Neural cell (in vitro differentiated cells): ENCODE measurements at regions not wholly inside any gene's neighbourhood (a gene's known extent, or its start where the extent isn't known, plus 50 kb on each side); places are given as distances from the start of the nearest gene placed in this dataset.

ENCODE experiments used
- H2AFZ ChIP-seq: fragments of 200-600, 300-800 bp; sonication (generic), shearing (Covaris generic); 2 replicates; pipeline ENCODE4 v1.6.0; 2014; ENCODE audit warnings: low read depth, mild to moderate bottlenecking, antibody characterized with exemption, low read length, moderate library complexity
- H3F3A ChIP-seq: fragments of 200-600 bp; shearing (Covaris generic); 2 replicates; pipeline ENCODE4 v1.6.1; 2016; ENCODE audit warnings: mild to moderate bottlenecking, moderate library complexity, mixed read lengths, antibody characterized with exemption, low read length; ENCODE audit not compliant: insufficient read depth, poor library complexity, severe bottlenecking
- H3K27ac ChIP-seq: fragments of 200-600, 300-800 bp; sonication (generic), shearing (Covaris generic); 2 replicates; pipeline ENCODE4 v1.5.1; 2014; ENCODE audit warnings: mild to moderate bottlenecking, low read length, moderate library complexity
- H3K27me3 ChIP-seq: fragments of 300-800, 200-600 bp; sonication (generic), shearing (Covaris generic); 2 replicates; pipeline ENCODE4 v1.6.0; 2014; ENCODE audit warnings: mild to moderate bottlenecking, low read depth, low read length, moderate library complexity; ENCODE audit not compliant: insufficient read depth
- H3K36me3 ChIP-seq: fragments of 300-800, 200-600 bp; sonication (generic), shearing (Covaris generic); 2 replicates; pipeline ENCODE4 v1.5.1; 2014; ENCODE audit warnings: mild to moderate bottlenecking, antibody characterized with exemption, low read length, moderate library complexity; ENCODE audit not compliant: insufficient read depth
- H3K4me2 ChIP-seq: fragments of 300-800, 200-600 bp; sonication (generic), shearing (Covaris generic); 2 replicates; pipeline ENCODE4 v1.6.0; 2014; ENCODE audit warnings: mild to moderate bottlenecking, low read length
- H3K4me3 ChIP-seq: fragments of 300-800, 200-600 bp; sonication (generic), shearing (Covaris generic); 2 replicates; pipeline ENCODE4 v1.5.1; 2014; ENCODE audit warnings: mild to moderate bottlenecking, low read length, moderate library complexity
- H3K79me2 ChIP-seq: fragments of 200-600 bp; shearing (Covaris generic); replicated peaks from 2 replicates; pipeline ENCODE4 v1.6.0; 2014; ENCODE audit warnings: mild to moderate bottlenecking, low read length, moderate library complexity; ENCODE audit not compliant: insufficient read depth
- H3K9ac ChIP-seq: fragments of 300-800, 200-600 bp; sonication (generic), shearing (Covaris generic); 2 replicates; pipeline ENCODE4 v1.6.1; 2016; ENCODE audit warnings: mild to moderate bottlenecking, low read length, mixed read lengths
- H3K9me2 ChIP-seq: fragments of 200-600 bp; shearing (Covaris generic); 2 replicates; pipeline ENCODE4 v1.6.1; 2016; ENCODE audit warnings: mild to moderate bottlenecking, low read length, mixed read lengths; ENCODE audit not compliant: insufficient read depth
- H3K9me3 ChIP-seq: fragments of 200-600, 300-800 bp; sonication (generic), shearing (Covaris generic); 2 replicates; pipeline ENCODE4 v1.6.1; 2016; ENCODE audit warnings: mild to moderate bottlenecking, mixed run types, low read length, moderate library complexity, mixed read lengths
- H4K20me1 ChIP-seq: fragments of 200-600 bp; shearing (Covaris generic); 2 replicates; pipeline ENCODE4 v1.6.1; 2016; ENCODE audit warnings: mild to moderate bottlenecking, mixed run types; ENCODE audit not compliant: insufficient read depth
- CTCF ChIP-seq: fragments of 450-650 bp; IDR thresholded peaks from 2 replicates; pipeline ENCODE4 v1.5.1; 2014; ENCODE audit warnings: antibody characterized with exemption, mild to moderate bottlenecking, moderate library complexity; ENCODE audit not compliant: poor library complexity, severe bottlenecking
- EP300 ChIP-seq: fragments of 450-650 bp; conservative IDR thresholded peaks from 2 replicates; pipeline ENCODE4 v1.6.1; 2014; ENCODE audit warnings: antibody characterized with exemption, mild to moderate bottlenecking, moderate library complexity; ENCODE audit not compliant: poor library complexity, severe bottlenecking
- EZH2 ChIP-seq: fragments of 200-600, 300-800 bp; shearing (Covaris generic), sonication (generic); IDR thresholded peaks from 2 replicates; pipeline ENCODE4 v1.6.1; 2014; ENCODE audit warnings: antibody characterized with exemption, low read length, borderline replicate concordance, mild to moderate bottlenecking; ENCODE audit not compliant: insufficient read depth, poor library complexity, severe bottlenecking
- MXI1 ChIP-seq: fragments of 450-650 bp; conservative IDR thresholded peaks from 2 replicates; pipeline ENCODE4 v1.6.1; 2014; ENCODE audit warnings: antibody characterized with exemption, mild to moderate bottlenecking; ENCODE audit not compliant: poor library complexity, severe bottlenecking
- POLR2AphosphoS5 ChIP-seq: IDR thresholded peaks from 2 replicates; pipeline ENCODE4 v1.6.1; 2012
- RAD21 ChIP-seq: fragments of 450-650 bp; conservative IDR thresholded peaks from 2 replicates; pipeline ENCODE4 v1.6.1; 2014; ENCODE audit warnings: antibody characterized with exemption, mild to moderate bottlenecking, moderate library complexity
- SMC3 ChIP-seq: fragments of 450-650 bp; conservative IDR thresholded peaks from 2 replicates; pipeline ENCODE4 v1.6.1; 2014; ENCODE audit warnings: antibody characterized with exemption, mild to moderate bottlenecking, moderate library complexity; ENCODE audit not compliant: poor library complexity
- TAF1 ChIP-seq: IDR thresholded peaks from 2 replicates; pipeline ENCODE4 v1.6.1; 2012; ENCODE audit warnings: low read depth
- TF ChIP-seq, protein P1 (sequence below): IDR thresholded peaks from 2 replicates; pipeline ENCODE4 v1.6.1; 2012; ENCODE audit warnings: borderline replicate concordance

DNA sequence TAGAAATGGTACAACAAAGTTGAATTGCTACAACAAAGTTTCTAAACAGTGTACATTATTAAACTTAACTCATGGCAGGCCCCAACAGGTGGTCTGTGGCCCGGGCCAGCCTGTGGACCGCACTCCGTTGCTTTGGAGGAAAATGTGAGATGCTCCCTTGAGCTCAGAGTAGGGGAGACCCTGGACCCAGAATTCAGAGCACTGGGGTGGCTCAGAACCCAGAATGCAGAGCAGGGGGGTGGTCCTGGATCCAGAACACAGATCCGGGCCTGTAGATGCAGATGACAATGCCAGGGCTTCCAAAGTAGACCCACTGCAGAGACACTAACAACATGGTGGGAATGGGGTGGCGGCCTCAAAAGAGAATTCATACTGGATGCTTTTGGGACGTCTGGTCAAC lies 311.0 kb downstream of the NDUFA10 start:
- Histone ChIP-seq H3K79me2 (no peaks in the 10 kb centered on the region), H3F3A (no peaks in the 10 kb centered on the region), H3K4me3 (no peak overlapping the region), H3K36me3 (no peaks in the 10 kb centered on the region), H3K9me2 (no peaks in the 10 kb centered on the region), H3K9me3 (peaks cover 11% of the 10 kb centered on the region), H4K20me1 (no peaks in the 10 kb centered on the region), H2AFZ (no peak overlapping the region), H3K9ac (no peak overlapping the region), H3K27me3 (no peaks in the 10 kb centered on the region), H3K27ac (no peak overlapping the region), H3K4me2 (no peak overlapping the region)
- TF ChIP-seq, protein P1, sequence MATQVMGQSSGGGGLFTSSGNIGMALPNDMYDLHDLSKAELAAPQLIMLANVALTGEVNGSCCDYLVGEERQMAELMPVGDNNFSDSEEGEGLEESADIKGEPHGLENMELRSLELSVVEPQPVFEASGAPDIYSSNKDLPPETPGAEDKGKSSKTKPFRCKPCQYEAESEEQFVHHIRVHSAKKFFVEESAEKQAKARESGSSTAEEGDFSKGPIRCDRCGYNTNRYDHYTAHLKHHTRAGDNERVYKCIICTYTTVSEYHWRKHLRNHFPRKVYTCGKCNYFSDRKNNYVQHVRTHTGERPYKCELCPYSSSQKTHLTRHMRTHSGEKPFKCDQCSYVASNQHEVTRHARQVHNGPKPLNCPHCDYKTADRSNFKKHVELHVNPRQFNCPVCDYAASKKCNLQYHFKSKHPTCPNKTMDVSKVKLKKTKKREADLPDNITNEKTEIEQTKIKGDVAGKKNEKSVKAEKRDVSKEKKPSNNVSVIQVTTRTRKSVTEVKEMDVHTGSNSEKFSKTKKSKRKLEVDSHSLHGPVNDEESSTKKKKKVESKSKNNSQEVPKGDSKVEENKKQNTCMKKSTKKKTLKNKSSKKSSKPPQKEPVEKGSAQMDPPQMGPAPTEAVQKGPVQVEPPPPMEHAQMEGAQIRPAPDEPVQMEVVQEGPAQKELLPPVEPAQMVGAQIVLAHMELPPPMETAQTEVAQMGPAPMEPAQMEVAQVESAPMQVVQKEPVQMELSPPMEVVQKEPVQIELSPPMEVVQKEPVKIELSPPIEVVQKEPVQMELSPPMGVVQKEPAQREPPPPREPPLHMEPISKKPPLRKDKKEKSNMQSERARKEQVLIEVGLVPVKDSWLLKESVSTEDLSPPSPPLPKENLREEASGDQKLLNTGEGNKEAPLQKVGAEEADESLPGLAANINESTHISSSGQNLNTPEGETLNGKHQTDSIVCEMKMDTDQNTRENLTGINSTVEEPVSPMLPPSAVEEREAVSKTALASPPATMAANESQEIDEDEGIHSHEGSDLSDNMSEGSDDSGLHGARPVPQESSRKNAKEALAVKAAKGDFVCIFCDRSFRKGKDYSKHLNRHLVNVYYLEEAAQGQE, result no peak
- TF ChIP-seq TAF1 (no peak), EZH2 (no peak), EP300 (no peak), RAD21 (no peak), CTCF (no peak), MXI1 (no peak), POLR2AphosphoS5 (no peak), SMC3 (no peak)

DNA sequence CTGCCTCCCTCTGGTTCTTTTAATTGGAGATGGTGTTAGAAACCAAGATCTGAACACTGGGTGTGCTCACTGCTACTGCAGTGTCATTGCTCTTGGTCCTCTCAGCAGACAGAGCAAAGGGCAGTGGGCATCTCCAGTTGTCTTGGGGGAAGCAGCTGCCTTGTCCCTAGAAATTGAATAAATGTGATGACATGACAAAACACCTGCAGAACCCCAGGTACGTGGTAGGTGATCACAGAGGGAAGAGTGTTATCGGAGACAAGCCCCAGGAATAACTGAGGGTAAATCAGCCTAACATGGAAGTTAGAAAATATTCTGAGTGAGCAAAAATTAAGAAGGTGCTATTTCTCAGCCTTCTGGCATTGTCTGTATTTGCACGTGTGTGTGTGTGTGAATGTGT lies 311.9 kb upstream of the HDAC4 start:
- Histone ChIP-seq H3F3A (no peaks in the 10 kb centered on the region), H3K4me2 (no peak overlapping the region), H4K20me1 (no peaks in the 10 kb centered on the region), H3K36me3 (no peaks in the 10 kb centered on the region), H3K9me2 (no peaks in the 10 kb centered on the region), H3K27ac (no peak overlapping the region), H3K9me3 (peaks cover 11% of the 10 kb centered on the region), H3K4me3 (no peak overlapping the region), H3K9ac (no peak overlapping the region), H2AFZ (no peak overlapping the region), H3K79me2 (no peaks in the 10 kb centered on the region), H3K27me3 (no peaks in the 10 kb centered on the region)
- TF ChIP-seq EZH2 (no peak), SMC3 (no peak), EP300 (no peak), CTCF (no peak), MXI1 (no peak), RAD21 (no peak)
